TTC549 (cell line): ENCODE measurements at regions not wholly inside any gene's neighbourhood (a gene's known extent, or its start where the extent isn't known, plus 50 kb on each side); places are given as distances from the start of the nearest gene placed in this dataset.

Experiments used
- FAIRE-seq: peaks from 2 replicates; lab custom pipeline; 2012; peaks lifted over from hg19 to GRCh38; lab: Jason Lieb, UNC

DNA sequence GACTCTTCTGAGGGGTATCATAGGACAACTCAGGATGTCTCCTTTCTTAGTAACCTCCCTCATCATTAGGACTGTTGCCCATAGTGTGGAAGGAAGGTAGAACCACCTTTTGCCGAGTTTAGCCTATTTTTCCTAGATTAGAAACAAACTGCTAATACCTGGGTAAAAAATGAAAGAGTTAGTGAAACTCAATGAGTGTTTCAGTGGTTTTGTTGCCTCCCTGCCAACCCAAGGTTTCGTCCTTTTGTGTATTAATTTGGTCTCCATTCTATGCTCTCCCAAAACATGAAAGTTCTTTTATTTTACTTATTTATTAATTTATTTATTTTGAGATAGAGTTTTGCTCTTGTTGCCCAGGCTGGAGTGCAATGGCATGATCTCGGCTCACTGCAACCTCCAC is 174.9 kb upstream of the KCNJ16 start:
- FAIRE-seq: no peak

DNA sequence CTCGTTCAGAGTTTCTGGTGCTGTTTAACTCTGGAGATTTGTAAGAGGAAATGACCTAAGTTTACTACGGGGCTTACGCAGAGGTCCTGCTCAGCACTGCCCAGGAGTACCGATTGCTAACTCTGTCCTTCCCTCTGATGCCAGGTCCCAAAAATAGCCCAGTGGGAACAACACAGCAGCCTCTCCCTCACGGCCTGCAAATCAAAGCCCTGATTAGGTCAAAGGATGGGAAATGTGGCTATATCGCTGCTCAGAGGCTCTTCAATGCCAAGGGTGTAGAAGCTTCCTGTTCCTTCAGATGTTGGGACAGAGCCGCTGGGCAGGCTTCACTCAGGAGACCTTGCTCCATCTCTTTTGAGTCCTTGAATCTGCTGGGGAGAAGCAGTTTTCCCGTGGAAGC is 174.2 kb upstream of the KCNJ16 start:
- FAIRE-seq: no peak

DNA sequence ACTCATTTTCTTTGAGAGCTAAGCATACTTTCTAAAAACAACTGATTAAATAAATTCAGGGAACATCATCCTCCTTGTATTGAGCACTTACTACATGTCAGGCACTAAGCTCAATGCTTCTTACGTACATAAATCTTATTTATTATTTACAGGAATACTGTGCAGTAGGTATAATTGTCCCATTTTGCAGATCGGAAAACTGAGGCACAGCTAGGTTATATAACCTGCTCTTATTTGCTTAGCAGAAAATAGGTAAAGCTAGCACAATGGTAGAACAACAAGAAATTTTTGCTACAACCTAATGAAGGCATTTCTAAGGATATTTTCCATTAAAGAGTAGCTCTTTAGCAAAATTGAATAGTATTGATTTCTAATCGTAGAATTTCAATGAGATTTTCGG is 168.7 kb upstream of the KCNJ16 start:
- no peak for FAIRE-seq

DNA sequence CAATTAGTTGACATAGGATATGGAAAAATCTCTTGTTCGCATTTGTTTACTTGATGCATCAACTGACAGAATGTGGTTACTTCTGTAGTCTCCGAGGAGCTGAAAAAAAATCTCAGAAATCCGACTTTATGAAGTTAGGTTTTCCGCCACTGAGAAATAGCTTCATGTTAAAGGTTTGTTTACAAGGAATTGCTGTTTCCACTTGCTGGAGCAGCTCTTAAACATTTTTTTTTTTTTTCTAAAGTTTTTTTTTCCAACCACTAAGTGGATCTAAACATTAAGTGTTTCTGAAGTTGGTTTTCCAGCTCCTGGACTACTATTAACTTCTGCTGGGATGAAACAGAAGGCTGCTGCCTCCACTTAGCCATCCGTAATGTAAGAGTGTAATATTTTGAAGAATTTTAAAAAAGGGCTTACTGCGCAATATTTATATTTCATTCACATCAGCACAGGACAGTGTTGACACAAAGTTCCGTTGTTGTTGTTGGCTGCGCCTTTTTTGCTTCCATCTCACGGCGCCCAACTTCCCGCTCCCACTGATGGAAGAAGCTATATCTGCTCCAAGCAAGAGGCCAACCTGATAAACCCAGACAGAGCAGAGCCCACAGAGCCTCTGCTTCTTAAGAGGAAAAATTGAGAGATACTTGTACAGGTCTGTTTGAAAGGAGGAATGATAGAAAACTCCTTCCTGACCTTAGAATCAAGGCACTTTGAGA is 167.7 kb upstream of the KCNJ16 start:
- FAIRE-seq: no peak

DNA sequence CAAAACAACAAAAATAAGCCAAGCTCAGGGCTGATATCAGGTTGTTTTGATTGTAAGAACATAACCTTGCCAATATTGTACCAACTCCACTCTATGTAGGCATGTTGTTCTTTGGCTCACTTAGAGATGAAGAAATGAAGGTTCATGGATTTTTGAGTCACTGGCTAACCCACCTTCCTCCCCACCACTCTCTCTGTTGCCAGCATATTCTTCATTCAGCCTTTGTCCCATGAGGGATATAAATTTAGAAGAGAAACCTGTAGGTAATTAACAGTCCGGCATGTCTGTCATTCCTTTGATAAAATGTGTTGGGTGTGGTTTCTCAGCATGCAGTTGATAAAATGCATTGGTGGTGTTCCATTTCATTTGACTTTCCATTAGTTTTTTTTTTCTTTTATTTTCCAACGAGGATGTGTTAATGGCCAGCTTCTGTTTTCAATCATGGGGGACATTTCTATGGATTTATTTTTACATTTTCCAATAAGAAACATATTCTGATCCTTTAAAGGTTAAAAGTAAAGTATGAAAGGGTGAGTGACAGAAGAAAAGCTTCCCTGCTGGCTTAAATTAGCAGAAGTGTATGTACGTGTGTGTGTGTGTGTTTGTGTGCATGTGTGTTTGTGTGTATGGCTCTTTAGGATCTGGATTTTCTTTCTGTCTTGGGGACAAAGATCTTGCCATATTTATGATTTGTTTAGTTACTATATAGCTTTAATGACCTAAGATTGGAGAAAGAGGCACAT is 166.2 kb upstream of the KCNJ16 start:
- no peak for FAIRE-seq

DNA sequence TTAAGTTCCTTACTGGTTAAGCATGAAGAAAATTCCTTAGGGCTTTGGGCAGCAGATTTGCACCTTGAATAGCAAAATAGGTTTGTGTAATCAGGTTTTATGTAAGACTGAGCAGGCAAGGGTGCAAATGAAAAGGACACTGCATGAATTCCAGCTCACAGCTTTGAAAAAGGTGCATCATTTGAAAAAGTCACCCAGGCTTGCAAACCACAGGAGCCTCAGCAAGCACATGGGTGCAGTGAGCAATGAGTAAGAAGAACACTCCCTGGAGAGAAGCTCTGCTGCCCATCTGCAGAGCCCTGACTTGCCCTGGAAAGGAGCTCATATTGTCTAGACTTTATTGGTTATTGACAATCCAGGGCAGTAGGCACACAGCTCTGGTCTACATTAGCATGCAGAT is 165.6 kb upstream of the KCNJ16 start:
- FAIRE-seq: no peak

DNA sequence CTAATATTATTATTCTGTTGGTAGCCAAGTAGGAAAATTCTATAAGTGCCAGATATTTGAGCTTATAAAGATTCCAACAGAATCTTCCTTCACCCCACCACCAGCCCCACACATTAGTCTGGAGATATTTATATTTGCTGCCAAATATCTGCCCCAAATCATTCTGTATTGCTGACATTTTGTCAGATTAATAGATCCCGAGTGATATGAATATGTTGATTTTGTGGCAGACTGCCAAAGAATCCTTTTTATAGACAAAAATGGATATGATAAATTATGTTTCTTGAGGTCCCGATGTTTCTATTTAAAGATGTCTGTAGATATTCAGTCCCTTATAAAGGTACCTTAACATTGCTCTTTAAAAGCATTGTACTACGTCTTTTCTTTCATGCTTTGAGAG is 162.2 kb upstream of the KCNJ16 start:
- FAIRE-seq: no peak

DNA sequence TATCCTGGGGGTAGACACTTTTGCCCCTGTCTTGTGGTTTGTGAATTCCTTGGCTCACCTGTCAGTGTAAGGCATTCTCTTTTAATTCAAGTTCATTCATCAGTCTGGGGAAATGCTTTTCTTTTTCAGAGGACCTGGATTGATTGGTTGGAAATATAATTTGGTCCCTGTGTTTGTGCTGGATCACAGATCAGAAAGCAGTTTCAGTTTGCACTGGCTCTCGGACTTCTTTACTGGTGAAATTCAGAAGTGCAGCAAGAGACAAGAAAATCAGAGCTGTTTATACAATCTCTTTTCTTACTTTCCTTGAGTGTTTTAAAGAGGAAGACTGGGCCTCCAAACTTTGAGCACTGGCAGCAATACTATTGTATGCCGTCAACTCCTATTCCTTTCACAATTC is 161.8 kb upstream of the KCNJ16 start:
- no peak for FAIRE-seq

DNA sequence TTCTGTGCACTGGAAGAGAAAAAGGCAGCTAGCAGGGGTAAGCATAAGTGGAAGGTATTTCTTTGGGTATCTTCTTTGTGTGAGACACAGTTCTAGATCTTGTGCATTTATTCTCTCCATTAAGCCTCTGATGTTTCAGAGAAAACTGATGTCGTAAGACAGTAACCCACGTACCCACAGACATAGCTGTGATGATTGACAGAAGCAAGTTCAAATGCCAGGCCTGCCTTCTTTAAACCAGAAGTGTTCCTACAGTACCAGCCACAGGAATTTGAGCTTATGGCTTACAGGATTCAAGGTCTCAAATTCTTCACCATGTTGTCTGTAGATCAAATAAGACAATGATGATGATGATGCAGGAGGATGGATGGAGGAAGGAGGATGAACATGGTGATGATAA is 161.4 kb upstream of the KCNJ16 start:
- FAIRE-seq: no peak

DNA sequence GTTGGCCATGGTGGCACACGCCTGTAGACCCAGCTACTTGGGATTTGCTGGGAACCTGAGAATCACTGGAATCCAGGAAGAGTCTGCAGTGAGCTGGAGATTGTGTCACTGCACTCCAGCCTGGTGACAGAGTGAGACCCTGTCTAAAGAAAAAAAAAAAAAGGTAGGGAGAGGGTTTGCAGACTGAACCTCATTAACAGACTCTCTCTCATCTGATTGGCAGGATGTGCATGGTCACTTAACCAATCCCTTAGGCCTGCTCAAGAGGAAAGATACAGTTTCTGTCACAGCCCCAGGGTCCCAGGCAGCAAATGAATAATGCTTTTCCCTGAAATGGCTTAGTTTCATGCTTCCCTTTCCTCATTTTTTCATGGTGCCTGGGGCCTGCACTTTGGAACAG is 160.5 kb upstream of the KCNJ16 start:
- no peak for FAIRE-seq

DNA sequence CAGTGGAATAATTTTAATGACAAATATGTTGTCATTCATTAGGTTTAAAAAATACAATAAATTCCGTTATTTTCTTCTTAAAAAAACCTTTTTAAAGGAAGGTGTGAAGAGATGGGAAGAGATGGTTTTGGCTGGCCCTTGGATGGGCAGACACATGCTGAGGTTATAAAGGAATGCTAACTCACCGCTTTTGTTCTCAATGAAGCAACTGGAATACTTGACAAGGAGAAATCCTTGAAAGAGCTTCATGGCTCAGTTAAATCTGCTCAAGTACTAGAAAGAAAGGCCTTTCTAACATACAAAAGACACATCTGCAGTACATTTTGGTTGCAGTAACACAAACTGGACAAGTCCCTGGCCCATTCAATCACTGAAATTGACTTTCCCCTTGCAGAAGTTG is 158.3 kb upstream of the KCNJ16 start:
- no peak for FAIRE-seq

DNA sequence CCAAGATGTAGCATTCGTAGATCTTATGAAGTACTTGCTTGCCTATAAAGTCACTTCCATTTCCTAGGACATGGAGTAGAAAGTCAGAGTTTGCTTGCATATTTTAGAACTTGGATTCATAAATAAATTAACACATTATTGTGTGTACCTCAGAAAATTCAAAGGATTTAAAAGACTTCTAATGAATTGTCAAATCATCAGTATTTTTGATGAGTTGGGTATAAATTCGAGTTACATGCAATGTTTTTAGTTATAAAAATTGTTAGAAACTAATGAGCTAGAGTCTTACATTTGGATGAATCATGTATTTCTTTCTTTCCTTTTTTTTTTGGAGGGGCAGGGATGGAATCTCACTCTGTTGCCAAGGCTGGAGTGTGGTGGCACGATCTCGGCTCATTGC is 156.9 kb upstream of the KCNJ16 start:
- FAIRE-seq: no peak

DNA sequence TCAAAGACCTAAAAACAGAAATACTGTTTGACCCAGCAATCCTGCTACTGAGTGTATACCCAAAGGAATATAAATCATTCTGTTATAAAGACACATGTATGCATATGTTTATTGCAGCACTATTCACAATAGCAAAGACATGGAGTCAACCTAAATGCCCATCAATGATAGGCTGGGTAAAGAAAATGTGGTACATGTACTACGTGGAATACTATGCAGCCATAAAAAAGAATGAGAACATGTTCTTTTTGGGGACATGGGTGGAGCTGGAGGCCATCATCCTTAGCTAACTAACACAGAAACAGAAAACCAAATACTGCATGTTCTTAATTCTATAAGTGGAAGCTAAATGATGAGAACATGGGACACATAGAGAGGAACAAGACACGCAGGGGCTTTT is 155.2 kb upstream of the KCNJ16 start:
- FAIRE-seq: no peak

DNA sequence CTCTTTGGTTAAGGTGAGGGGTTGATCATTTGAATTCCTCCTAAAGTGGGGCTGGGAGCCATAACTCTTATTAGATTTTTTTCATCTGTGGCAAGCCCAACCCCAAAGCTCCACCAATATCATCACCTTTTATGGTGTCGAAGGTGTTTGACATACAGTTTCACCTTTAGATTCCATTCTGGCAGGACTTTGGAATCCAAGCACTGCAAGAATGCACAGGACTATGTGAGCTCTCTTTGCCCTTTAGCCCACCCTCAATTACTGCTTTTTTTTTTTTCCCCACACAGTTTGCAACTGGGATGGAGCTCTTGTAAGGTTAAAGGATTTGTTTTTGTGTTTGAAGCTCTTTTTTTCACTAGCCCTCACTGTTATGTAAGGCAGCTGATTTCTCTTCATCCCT is 154.0 kb upstream of the KCNJ16 start:
- no peak for FAIRE-seq

DNA sequence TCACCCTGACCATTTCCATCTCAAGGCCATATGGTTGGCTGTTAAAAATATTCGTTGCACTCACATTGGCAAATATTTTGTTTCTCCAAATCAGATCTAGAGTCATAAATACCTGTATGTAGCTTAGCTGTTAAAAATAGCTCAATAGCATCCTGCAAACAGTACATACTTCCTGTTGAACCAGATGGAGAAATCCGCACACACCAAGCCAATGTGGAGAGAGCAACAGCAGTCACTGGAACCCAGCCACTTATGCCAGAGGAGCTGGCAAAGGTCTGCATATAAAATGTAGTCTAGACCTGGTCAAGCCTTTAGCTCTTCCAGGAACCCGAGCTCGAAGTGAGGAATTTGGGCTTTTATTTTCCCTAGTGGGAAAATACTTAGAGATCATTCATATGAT is 146.4 kb upstream of the KCNJ16 start:
- FAIRE-seq: no peak

DNA sequence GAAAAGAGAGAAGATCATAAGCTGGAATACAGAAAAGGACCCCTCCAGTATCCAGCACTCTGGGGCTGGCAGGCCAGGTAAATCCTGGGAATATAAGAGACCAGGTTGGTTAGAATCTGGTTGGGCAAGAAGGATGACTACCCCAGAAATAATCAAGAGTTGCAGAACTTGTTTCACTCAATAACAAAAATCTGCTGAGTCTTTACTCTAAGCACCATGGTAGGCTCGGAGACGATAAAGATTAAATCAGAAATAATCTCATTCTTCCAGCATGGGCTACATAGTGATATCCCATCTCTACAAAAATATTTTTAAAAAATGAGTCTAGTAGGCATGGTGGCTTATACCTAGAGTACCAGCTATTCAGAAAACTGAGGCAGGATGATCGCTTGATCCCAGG is 138.0 kb upstream of the KCNJ16 start:
- FAIRE-seq: no peak

DNA sequence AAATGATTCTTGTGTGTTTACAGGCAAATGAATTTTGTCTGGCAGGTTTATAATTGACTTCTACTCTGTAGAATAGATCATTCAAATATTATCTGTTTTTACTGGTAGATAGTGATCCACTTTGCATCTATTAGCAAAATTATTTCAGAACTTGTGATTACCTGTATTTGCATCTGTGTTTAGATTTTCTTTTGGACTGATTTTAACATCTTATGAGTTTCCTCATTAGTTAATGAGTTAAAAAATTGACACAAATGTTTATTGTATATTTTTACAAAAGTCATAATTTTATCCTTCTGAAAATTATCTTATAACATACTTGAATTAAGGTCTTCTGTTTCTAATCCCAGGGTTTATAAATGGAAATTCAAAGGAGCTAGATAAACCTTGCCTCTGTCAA is 132.0 kb upstream of the KCNJ16 start:
- FAIRE-seq: no peak

DNA sequence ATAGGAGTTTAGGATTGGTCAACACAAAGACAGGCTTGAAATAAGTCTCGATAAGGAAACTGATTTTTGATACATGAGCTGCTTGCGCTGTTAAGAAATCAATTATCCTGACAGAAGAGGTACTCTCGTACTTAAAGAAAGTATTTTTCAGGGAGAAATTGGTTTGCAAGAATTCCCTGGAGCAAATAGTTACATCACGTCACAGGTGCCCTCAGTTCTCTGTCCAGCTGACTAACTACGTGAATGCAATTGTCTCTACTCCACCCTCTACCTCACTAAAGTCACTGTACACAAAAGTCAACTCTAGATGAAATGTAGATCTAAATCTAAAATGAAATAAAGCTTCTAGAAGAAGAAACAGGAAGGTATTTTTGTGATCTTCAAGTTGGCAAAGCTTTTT is 130.6 kb upstream of the KCNJ16 start:
- FAIRE-seq: no peak

DNA sequence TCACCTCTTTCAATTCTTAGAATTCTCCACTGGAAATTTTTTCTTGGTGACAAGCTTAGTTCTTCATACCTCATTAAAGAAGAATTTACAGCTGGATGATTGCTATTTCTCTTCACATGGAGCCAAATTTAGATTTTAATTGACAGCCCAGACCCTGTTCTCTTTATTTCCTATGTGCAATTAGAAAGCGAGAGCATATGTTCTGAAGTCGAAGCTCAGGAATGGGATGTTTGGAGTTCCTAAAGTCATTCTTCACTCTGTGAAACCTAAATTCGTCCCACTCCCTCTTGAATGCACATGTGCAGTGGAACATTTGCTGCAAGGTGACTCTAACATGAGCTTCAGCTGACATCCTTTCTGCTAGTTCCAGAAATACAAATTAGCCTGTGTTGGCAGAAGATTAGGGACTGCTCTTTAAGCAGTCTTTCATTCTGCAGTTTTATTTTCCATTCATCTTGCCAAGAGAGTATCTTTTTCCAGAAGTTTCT is 129.3 kb upstream of the KCNJ16 start:
- no peak for FAIRE-seq

DNA sequence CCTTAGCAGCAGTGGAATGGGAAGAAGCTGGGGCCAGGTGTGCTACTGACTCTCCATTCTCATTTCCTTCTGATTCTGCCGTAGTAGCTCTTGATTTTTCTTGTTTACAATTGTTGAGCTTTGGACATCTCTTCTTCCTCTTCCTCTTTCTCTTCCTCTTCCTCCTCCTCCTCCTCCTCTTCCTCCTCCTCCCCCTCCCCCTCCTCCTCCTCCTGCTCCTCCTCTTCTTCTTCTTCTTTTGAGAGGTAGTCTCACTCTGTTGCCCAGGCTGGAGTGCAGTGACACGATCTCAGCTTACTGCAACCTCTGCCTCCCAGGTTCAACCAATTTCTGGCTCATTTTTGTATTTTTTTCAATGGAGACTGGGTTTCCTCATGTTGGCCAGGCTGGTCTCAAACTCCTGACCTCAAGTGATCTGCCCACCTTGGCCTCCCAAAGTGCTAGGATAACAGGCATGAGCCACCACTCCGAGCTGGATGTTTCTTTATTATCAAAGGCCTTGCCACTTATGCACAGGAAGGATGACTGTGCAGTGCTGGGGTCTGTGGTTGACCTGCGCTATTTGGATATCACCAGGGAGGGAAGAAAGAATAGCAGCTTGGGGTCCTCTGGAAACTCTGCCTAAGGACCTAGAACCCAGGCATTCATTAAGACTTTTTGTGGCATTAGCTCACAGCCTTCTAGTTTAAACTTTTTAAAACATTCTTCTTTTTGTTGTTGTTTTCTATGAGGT is 127.8 kb upstream of the KCNJ16 start:
- no peak for FAIRE-seq

DNA sequence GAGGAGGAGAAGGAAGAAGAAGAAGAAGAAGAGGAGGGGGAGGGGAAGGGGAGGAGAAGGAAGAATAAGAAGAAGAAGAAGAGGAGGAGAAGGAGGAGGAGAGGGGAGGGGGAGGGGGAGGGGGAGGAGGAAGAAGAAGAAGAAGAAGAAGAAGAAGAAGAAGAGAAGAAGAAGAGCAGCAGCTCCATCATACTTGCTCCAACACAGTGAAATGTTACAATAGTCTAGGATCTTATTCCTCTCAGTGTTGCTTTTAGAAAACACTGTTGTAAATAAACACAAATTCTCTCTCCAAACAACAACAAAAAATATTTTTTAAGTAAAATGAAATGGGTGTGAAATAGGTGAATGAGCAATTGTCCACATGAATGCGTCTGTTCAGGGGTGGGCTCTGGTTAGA is 126.6 kb upstream of the KCNJ16 start:
- FAIRE-seq: no peak

DNA sequence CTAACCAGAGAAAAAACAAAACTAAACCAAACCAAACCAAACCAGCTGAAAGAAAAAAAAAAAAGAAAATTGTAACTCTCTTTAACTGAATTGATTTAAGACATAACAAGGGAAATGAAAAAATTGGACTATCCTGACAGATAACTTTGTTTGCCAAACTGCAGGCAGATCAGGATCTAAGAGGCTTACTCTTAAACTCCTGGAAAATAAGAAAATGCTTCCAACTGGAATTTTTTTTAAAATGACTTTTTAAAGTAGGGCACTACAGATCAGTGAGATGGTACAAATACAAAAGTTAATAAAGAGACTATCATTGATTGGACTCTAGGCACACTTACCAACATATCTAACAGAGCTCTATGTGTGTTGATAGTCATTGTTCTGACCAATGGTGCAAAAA is 125.5 kb upstream of the KCNJ16 start:
- FAIRE-seq: no peak

DNA sequence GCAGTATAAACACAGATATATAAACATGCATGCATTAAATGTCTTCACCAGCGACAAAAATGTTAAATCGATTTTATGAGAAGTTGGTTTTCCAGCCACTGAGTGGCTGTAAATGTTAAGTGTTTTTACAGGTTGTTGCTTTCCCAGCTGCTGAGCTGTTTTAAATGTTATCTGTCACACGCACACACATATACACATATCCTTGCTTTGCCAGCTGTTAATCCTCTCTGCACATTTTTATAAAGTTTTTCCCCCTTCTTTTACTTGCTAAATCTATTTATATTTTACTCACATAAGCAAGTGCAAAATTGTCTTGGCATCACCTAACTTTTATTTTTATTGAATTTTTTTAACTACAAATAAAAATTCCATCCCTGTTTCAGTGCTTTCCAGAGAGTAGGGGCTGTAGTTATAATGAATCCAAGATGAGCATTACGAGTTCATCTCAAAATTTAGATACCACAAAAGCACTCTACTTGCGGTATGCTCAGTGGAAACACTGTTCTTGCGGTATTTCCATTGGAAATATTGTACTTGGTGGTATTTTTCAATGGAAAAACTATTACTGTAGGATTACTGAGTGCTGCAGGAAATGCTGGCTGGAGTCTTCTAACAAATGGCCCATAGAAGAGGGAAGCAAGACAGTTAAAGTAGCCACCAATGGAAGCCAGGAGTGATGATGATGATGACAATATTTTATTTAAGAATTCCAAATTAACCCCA is 124.9 kb upstream of the KCNJ16 start:
- no peak for FAIRE-seq
